Stomach (tissue), 4 donors: ENCODE measurements at regions not wholly inside any gene's neighbourhood (a gene's known extent, or its start where the extent isn't known, plus 50 kb on each side); places are given as distances from the start of the nearest gene placed in this dataset.

Source experiments
- POLR2A ChIP-seq, 4 donors: fragments of 450-650 bp; IDR thresholded peaks; one replicate each; pipeline ENCODE4 v1.6.1; 2016; ENCODE audit warnings: antibody characterized with exemption in 4 of 4, control low read depth in 2 of 4, mild to moderate bottlenecking in 1 of 4, moderate library complexity in 1 of 4
- TF ChIP-seq, protein P1 (sequence below), 7 experiments: fragments of 450-650 bp in 4 of 7; fragments of 200-600 bp in 3 of 7; sonication (generic) in 3 of 7; IDR thresholded peaks; one replicate each; pipeline ENCODE4 v1.5.1; 2016 to 2019; ENCODE audit warnings: antibody characterized with exemption in 7 of 7, control low read depth in 2 of 7, mild to moderate bottlenecking in 1 of 7

GRCh38 chr12:88895634-88896033, 315.4 kb upstream of the KITLG start:
- no peak for TF ChIP-seq POLR2A (IDR thresholded peaks at IDR 0.05)
- TF ChIP-seq, protein P1, sequence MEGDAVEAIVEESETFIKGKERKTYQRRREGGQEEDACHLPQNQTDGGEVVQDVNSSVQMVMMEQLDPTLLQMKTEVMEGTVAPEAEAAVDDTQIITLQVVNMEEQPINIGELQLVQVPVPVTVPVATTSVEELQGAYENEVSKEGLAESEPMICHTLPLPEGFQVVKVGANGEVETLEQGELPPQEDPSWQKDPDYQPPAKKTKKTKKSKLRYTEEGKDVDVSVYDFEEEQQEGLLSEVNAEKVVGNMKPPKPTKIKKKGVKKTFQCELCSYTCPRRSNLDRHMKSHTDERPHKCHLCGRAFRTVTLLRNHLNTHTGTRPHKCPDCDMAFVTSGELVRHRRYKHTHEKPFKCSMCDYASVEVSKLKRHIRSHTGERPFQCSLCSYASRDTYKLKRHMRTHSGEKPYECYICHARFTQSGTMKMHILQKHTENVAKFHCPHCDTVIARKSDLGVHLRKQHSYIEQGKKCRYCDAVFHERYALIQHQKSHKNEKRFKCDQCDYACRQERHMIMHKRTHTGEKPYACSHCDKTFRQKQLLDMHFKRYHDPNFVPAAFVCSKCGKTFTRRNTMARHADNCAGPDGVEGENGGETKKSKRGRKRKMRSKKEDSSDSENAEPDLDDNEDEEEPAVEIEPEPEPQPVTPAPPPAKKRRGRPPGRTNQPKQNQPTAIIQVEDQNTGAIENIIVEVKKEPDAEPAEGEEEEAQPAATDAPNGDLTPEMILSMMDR (IDR thresholded peaks at IDR 0.05): no peak
